SK-N-MC (cell line): ENCODE measurements at regions not wholly inside any gene's neighbourhood (a gene's known extent, or its start where the extent isn't known, plus 50 kb on each side); places are given as distances from the start of the nearest gene placed in this dataset.

Experiments used
- DNase-seq: peaks from one replicate; pipeline ENCODE4 v3.0.0-alpha.2; 2011; ENCODE audit warnings: low read depth, low spot score
- H3K27ac ChIP-seq: fragments of 200-600 bp; sonication (generic); 2 replicates; pipeline ENCODE4 v1.5.1; 2016; ENCODE audit warnings: mixed run types
- H3K36me3 ChIP-seq: fragments of 200-600 bp; sonication (generic); 2 replicates; pipeline ENCODE4 v1.6.1; 2017; ENCODE audit warnings: antibody characterized with exemption, low read length, mixed read lengths; ENCODE audit not compliant: insufficient read depth
- H3K4me3 ChIP-seq: fragments of 200-600 bp; sonication (generic); 2 replicates; pipeline ENCODE4 v1.5.1; 2016
- H3K9ac ChIP-seq: fragments of 200-600 bp; sonication (generic); 2 replicates; pipeline ENCODE4 v1.8.0; 2017; ENCODE audit warnings: mixed run types, mixed read lengths; ENCODE audit not compliant: insufficient read length
- H3K9me3 ChIP-seq: fragments of 200-600 bp; sonication (generic); 2 replicates; pipeline ENCODE4 v1.6.1; 2017; ENCODE audit warnings: low read depth, mild to moderate bottlenecking, antibody characterized with exemption, low read length, moderate library complexity, mixed read lengths
- EZH2 ChIP-seq: fragments of 200-600 bp; sonication (generic); IDR thresholded peaks from one replicate; pipeline ENCODE4 v1.6.1; 2017; ENCODE audit warnings: antibody characterized with exemption
- FOXP2 ChIP-seq: optimal IDR thresholded peaks from 2 replicates; pipeline ENCODE3; 2011; ENCODE audit warnings: mild to moderate bottlenecking, moderate library complexity; ENCODE audit not compliant: insufficient read depth; ENCODE audit errors: extremely low read length, control extremely low read depth
- POLR2AphosphoS5 ChIP-seq: IDR thresholded peaks from 2 replicates; pipeline ENCODE4 v1.6.1; 2012; ENCODE audit warnings: mild to moderate bottlenecking, low read depth, low read length, borderline replicate concordance

- no peaks in the 10 kb centered on the region for H3K9me3 ChIP-seq
- no peak overlapping the region for H3K27ac ChIP-seq
- H3K36me3 ChIP-seq: no peaks in the 10 kb centered on the region
- H3K9ac ChIP-seq: no peak overlapping the region
- TF ChIP-seq FOXP2 (no peak), EZH2 (no peak)
- no peak overlapping the region for H3K4me3 ChIP-seq
- DNase-seq: no peak
These were observed 287.1 kb upstream of the CDH9 start for GRCh38 chr5:27325513-27325912.

DNA sequence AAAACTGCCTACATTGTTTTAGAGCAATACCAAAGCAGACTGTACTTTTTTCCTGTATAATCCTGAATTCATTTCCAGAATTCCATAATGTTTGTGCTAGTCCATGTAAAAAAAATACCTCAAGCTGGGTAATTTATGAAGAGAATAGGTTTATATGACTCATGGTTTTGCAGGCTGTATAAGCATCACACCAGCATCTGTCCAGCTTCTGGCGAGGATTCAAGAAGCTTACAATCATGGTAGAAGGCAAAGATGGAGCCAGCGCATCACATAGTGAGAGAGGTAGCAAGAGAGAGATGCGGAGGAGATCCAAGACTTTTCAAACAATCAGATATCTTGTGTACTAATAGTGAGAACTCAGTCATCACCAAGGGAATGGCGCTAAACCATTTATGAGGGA lies 280.3 kb upstream of the CDH9 start:
- Histone ChIP-seq H3K9ac (no peak overlapping the region), H3K4me3 (no peak overlapping the region), H3K27ac (no peak overlapping the region), H3K36me3 (no peaks in the 10 kb centered on the region), H3K9me3 (no peaks in the 10 kb centered on the region)
- DNase-seq: no peak
- no peak for TF ChIP-seq FOXP2
- TF ChIP-seq POLR2AphosphoS5: no peak
- TF ChIP-seq EZH2: no peak

DNA sequence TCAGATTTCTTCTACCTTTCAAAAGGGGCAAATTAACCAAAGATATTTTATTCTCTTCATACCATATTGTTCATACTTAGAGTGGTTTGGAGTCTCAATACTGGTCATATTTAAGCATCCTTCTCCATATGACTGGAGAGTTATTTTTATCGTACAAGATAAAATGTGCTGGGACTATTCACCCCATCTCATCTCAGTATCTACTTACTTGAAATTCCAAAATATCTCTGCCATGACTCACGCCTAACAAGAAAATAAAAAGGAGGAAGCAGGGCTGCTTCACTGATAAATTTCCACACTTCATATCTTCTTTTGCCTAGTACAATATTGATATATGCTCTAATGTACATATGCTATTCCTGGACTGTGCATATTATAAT lies 277.9 kb upstream of the CDH9 start:
- H3K4me3 ChIP-seq: no peak overlapping the region
- no peaks in the 10 kb centered on the region for H3K36me3 ChIP-seq
- DNase-seq: no peak
- no peak overlapping the region for H3K9ac ChIP-seq
- no peaks in the 10 kb centered on the region for H3K9me3 ChIP-seq
- TF ChIP-seq EZH2 (no peak), FOXP2 (no peak), POLR2AphosphoS5 (no peak)
- H3K27ac ChIP-seq: no peak overlapping the region

GRCh38 chr5:27315363-27316270 lies 277.2 kb upstream of the CDH9 start:
- TF ChIP-seq FOXP2 (no peak), POLR2AphosphoS5 (no peak), EZH2 (no peak)
- DNase-seq: no peak
- no peak overlapping the region for H3K9ac ChIP-seq
- no peaks in the 10 kb centered on the region for H3K36me3 ChIP-seq
- no peak overlapping the region for H3K27ac ChIP-seq
- H3K9me3 ChIP-seq: no peaks in the 10 kb centered on the region
- H3K4me3 ChIP-seq: no peak overlapping the region

- TF ChIP-seq EZH2 (no peak), POLR2AphosphoS5 (no peak), FOXP2 (no peak)
- Histone ChIP-seq H3K36me3 (no peaks in the 10 kb centered on the region), H3K9ac (no peak overlapping the region), H3K27ac (no peak overlapping the region), H3K9me3 (no peaks in the 10 kb centered on the region), H3K4me3 (no peak overlapping the region)
- DNase-seq: no peak
These were observed 275.2 kb upstream of the CDH9 start for GRCh38 chr5:27313549-27313948.

DNA sequence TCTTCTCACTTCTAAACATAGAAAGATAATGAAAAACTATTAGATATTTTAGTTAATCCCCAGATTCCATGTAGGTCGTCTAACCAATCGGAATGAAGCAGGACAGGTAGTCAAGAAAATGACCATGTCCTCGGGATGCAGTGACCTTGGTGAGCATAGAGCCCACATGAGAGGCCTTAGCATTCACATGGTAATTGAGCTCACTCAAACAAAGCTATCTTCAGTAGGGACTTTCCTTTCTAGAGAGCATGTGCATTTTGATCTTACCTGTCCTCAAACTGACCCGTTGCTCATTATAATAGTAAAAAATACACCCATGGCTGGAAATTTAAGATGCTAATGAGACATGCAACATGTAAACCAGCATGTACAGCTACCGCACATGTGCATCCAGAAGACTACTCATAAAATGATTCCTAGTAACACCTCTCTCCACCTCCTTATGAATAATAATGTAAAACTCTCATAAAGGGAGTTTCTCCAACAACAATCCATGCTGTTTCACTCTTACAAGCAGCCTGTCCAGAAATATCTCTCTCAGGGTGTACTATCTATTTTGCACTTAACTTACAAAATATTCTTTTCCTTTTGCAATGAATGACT lies 274.0 kb upstream of the CDH9 start:
- Histone ChIP-seq H3K36me3 (no peaks in the 10 kb centered on the region), H3K27ac (no peak overlapping the region), H3K4me3 (no peak overlapping the region), H3K9ac (no peak overlapping the region), H3K9me3 (no peaks in the 10 kb centered on the region)
- TF ChIP-seq POLR2AphosphoS5 (no peak), FOXP2 (no peak), EZH2 (no peak)
- no peak for DNase-seq

DNA sequence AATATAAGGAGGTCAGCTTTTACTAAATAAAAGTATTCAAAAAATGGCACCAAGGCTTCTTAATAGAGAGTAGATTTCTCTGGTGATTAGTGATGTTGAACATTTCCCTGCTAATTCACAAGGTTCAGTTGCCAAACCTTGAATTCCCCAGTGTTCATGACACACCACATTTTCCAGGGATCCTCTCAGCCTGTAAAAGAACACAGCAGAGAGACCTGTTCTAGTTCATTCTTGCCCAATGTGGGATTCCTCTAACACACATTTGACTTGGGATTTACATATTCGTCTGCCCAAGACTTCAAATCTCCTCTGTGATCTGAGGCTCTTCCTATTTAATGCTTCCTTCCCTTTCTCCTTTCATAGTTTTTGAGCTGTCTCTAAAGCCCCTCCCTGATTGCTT lies 273.2 kb upstream of the CDH9 start:
- no peaks in the 10 kb centered on the region for H3K9me3 ChIP-seq
- no peak overlapping the region for H3K9ac ChIP-seq
- H3K27ac ChIP-seq: no peak overlapping the region
- TF ChIP-seq POLR2AphosphoS5: no peak
- no peaks in the 10 kb centered on the region for H3K36me3 ChIP-seq
- no peak overlapping the region for H3K4me3 ChIP-seq
- no peak for DNase-seq

GRCh38 chr5:27308153-27308552 lies 269.8 kb upstream of the CDH9 start:
- no peak for DNase-seq
- Histone ChIP-seq H3K9me3 (no peaks in the 10 kb centered on the region), H3K4me3 (no peak overlapping the region), H3K36me3 (no peaks in the 10 kb centered on the region), H3K9ac (no peak overlapping the region), H3K27ac (no peak overlapping the region)
- no peak for TF ChIP-seq EZH2
- no peak for TF ChIP-seq FOXP2

- Histone ChIP-seq H3K4me3 (no peak overlapping the region), H3K36me3 (no peaks in the 10 kb centered on the region), H3K9ac (no peak overlapping the region), H3K9me3 (no peaks in the 10 kb centered on the region), H3K27ac (no peak overlapping the region)
- TF ChIP-seq POLR2AphosphoS5 (no peak), EZH2 (no peak), FOXP2 (no peak)
- DNase-seq: no peak
These were observed 251.8 kb upstream of the CDH9 start for GRCh38 chr5:27290172-27290571.
